ENCODE measurements at regions not wholly inside any gene's neighbourhood (a gene's known extent, or its start where the extent isn't known, plus 50 kb on each side); places are given as distances from the start of the nearest gene placed in this dataset.

- no peak overlapping the region for H3K4me3 ChIP-seq (replicated peaks in 1 of 3; ENCODE audit: insufficient read depth in 1 of 3, low read depth in 1 of 3, low read length in 3 of 3)
- H3K36me3 ChIP-seq (ENCODE audit: control insufficient read depth in 2 of 2, extremely low read depth in 1 of 2, insufficient read depth in 2 of 2, low read length in 2 of 2) = no peaks in the 10 kb centered on the region
- TF ChIP-seq POLR2AphosphoS5 (IDR thresholded peaks at IDR 0.05; ENCODE audit: insufficient read depth, low read depth, low read length) (no peak), GATA2 (IDR thresholded peaks at IDR 0.05; ENCODE audit: insufficient read depth, insufficient read length, low read depth, low read length) (no peak), EZH2 (IDR thresholded peaks at IDR 0.05; ENCODE audit: borderline replicate concordance, low read depth, low read length, severe bottlenecking) (no peak), MYC (IDR thresholded peaks at IDR 0.05; ENCODE audit: low read depth, low read length) (no peak), POLR2A (IDR thresholded peaks at IDR 0.05; ENCODE audit: low read depth, low read length) (no peak), JUN (IDR thresholded peaks at IDR 0.05; ENCODE audit: borderline replicate concordance, insufficient read depth, insufficient read length, low read depth) (no peak), FOS (IDR thresholded peaks at IDR 0.05; ENCODE audit: borderline replicate concordance, insufficient read depth, low read length) (no peak), MAX (IDR thresholded peaks at IDR 0.05; ENCODE audit: insufficient read depth, insufficient read length) (no peak), CTCF (IDR thresholded peaks at IDR 0.05; ENCODE audit: extremely low read depth in 1 of 2, insufficient read depth in 1 of 2, low read depth in 1 of 2, low read length in 2 of 2) (no peak)
- H3K9me3 ChIP-seq (replicated peaks; ENCODE audit: control insufficient read depth, insufficient read depth, low read length) = no peaks in the 10 kb centered on the region
- intact Hi-C loops (cut with micrococcal nuclease) (loop anchor here (10.0 kb wide), 1 partner anchor 846 kb away; no protein-coding TSS in a partner anchor), dilution Hi-C loops (cut with MboI; ENCODE audit: extremely low pct_ligation_motif_present, low sequenced_read_pairs) (no loop called here)
- CTCF ChIA-PET = interaction anchor here (0.8 to 7.5 kb wide), 4 partner anchors 23 to 590 kb away, joined by 3 to 123 read pairs (median 3); no protein-coding TSS in a partner anchor
- no peaks in the 10 kb centered on the region for H3K9me1 ChIP-seq (replicated peaks; ENCODE audit: control insufficient read depth, extremely low read depth, insufficient read depth, low read length)
- H3K4me1 ChIP-seq (ENCODE audit: control insufficient read depth, extremely low read depth, insufficient read depth, low read length) = no peaks in the 10 kb centered on the region
- H3K79me2 ChIP-seq (ENCODE audit: control insufficient read depth, insufficient read depth, low read length) = no peaks in the 10 kb centered on the region
- no peak for DNase-seq (ENCODE audit: low read depth, low spot score)
- FAIRE-seq = no peak
- no TSS peak for BruUV-seq (replicated peaks)
- H3K4me2 ChIP-seq (ENCODE audit: insufficient read depth, low read length) = no peak overlapping the region
- H3K9ac ChIP-seq (replicated peaks; ENCODE audit: extremely low read depth, insufficient read depth, low read length) = no peak overlapping the region
- no peaks in the 10 kb centered on the region for H4K20me1 ChIP-seq (replicated peaks; ENCODE audit: control insufficient read depth, extremely low read depth, insufficient read depth, low read length)
- POLR2A ChIA-PET = no interaction called here
- H3K27me3 ChIP-seq (ENCODE audit: control insufficient read depth in 2 of 2, insufficient read depth in 2 of 2, low read length in 2 of 2) = no peaks in the 10 kb centered on the region
- no peak overlapping the region for H2AFZ ChIP-seq (ENCODE audit: low read depth, low read length)
- no peak overlapping the region for H3K27ac ChIP-seq (ENCODE audit: insufficient read depth, low read depth, low read length)
These were observed 66.6 kb upstream of the RHOU start for GRCh38 chr1:228668553-228669241.
